ENCODE measurements at regions not wholly inside any gene's neighbourhood (a gene's known extent, or its start where the extent isn't known, plus 50 kb on each side); places are given as distances from the start of the nearest gene placed in this dataset.

DNA sequence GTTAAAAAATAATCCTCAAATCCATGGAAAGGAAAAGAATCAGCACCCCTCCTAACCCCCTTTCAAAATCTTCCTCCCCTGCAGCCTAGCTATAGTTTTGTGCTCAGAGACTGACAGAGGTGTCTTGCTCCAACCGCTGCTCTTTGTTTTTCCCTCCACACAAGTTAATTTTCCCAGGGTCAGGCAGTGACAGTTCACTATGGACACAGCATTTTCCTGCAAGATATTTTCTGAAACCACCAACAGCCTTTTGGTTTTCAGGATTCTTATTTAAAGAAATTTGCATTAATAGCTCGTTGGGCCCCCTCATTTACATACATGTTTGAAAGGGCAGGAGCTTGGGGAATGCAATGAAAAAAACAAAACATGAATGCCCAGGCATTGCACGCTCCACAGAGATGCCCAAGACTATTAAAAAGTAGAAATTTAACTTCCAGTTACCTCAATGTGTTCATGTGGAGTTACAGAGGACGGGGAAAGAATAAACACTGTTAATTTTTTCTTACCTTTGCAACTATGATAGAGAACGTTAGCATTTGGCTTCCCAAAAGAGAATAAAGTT lies 71.4 kb upstream of the CXCR4 start:
- TF ChIP-seq, protein P1, sequence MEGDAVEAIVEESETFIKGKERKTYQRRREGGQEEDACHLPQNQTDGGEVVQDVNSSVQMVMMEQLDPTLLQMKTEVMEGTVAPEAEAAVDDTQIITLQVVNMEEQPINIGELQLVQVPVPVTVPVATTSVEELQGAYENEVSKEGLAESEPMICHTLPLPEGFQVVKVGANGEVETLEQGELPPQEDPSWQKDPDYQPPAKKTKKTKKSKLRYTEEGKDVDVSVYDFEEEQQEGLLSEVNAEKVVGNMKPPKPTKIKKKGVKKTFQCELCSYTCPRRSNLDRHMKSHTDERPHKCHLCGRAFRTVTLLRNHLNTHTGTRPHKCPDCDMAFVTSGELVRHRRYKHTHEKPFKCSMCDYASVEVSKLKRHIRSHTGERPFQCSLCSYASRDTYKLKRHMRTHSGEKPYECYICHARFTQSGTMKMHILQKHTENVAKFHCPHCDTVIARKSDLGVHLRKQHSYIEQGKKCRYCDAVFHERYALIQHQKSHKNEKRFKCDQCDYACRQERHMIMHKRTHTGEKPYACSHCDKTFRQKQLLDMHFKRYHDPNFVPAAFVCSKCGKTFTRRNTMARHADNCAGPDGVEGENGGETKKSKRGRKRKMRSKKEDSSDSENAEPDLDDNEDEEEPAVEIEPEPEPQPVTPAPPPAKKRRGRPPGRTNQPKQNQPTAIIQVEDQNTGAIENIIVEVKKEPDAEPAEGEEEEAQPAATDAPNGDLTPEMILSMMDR (IDR thresholded peaks at IDR 0.05; ENCODE audit: unreplicated experiment in 3 of 3): no peak
- H3K9me3 Mint-ChIP-seq: no peaks in the 10 kb centered on the region
- peaks cover 6% of the 10 kb centered on the region for H3K4me1 Mint-ChIP-seq
- H3K27ac Mint-ChIP-seq: peak overlapping the region; percentile 86 to 94 (median 90)
- H3K4me3 Mint-ChIP-seq: no peak overlapping the region
- no peaks in the 10 kb centered on the region for H3K27me3 Mint-ChIP-seq (ENCODE audit: low read depth)
- H3K36me3 Mint-ChIP-seq (ENCODE audit: low read depth): no peaks in the 10 kb centered on the region

DNA sequence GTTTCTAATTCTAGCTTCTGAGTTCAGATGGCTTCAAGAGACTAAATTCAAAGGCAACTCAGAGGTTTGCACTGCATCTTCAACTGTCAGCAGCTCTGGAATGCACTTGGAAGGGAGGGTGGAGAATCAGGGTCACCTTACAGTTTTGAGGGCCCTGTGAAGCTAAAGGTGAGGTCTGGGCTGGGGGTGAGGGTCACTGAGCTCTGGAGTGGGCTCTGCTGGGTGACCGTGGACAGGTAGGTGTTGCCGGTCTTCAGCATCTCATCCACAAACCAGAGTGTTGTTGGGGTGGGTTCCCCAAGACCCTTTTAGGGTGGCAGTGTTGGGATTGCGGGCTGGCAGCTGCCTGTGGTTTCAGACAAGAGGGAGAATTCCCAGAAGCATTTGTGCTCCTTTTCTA lies 70.1 kb upstream of the CXCR4 start:
- Mint-ChIP-seq H3K4me1 (peaks cover 6% of the 10 kb centered on the region), H3K9me3 (no peaks in the 10 kb centered on the region), H3K36me3 (ENCODE audit: low read depth) (no peaks in the 10 kb centered on the region), H3K4me3 (no peak overlapping the region), H3K27ac (peak overlapping the region in 2 of 3 experiments; percentile 90 to 94), H3K27me3 (ENCODE audit: low read depth) (peaks cover 4% of the 10 kb centered on the region)
- TF ChIP-seq, protein P1 (IDR thresholded peaks at IDR 0.05; ENCODE audit: unreplicated experiment in 3 of 3): no peak

DNA sequence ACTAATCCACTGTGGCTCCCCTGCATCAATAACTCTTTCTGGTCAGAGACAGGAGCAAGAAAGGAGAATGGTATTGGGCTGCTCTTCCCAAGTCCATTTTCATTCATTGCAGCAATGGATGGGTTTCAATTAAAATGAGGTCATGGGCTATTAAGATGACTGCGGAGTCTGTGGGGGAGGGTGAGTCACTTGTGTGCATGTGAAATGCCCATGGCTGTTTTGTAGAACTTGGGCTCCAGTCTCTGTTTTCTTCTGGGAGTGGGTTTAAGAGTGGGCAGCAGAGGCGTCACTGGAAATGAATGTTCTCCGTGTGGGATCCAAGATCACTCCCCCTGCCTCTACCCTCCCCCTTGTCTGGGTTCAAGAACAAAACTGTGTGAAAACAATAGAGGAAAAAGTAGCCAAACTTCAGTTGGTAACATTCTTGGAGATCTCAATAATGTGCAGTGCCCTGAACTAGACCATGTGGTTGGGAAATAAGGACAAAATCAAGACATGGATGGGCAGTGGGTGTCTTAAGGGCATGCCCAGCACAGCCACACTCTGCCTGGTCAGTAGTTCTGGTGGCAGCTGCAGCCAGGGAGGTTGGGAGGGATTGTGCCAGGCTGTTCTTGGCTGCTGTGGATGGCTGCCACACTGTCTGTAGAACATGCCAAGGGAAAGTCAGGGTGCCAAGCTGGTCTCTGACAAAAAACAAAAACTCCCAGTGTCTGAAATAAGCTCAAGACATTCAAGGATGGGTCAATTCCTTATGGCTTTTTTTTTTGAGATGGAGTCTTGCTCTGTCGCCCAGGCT lies 68.2 kb upstream of the CXCR4 start:
- TF ChIP-seq, protein P1 (IDR thresholded peaks at IDR 0.05; ENCODE audit: unreplicated experiment in 3 of 3): no peak
- no peaks in the 10 kb centered on the region for H3K36me3 Mint-ChIP-seq (ENCODE audit: low read depth)
- H3K4me3 Mint-ChIP-seq: no peak overlapping the region
- H3K4me1 Mint-ChIP-seq: peaks cover 6% of the 10 kb centered on the region
- H3K27ac Mint-ChIP-seq: no peak overlapping the region
- no peaks in the 10 kb centered on the region for H3K9me3 Mint-ChIP-seq
- peaks cover 4% of the 10 kb centered on the region for H3K27me3 Mint-ChIP-seq (ENCODE audit: low read depth)

DNA sequence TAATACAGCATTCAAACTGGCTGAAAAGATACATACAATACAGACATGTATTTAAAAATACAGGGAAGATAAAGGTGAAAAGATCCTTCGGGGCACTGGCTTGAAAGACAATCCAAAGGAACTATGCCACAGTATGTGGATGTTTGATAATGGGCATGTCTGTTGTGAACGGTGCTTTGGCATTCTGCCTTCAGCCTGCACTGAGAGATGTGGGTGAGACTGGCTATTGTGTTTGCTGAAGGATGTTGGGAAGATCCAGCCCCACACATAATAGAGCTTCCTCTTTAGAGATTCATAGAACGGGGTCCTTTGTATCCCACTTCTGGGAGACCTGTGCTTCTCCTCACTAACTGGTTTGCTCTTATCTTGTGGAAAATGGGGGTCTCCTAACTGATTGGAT lies 65.1 kb upstream of the CXCR4 start:
- Mint-ChIP-seq H3K4me3 (no peak overlapping the region), H3K9me3 (peaks cover 3% of the 10 kb centered on the region), H3K36me3 (ENCODE audit: low read depth) (no peaks in the 10 kb centered on the region), H3K27me3 (ENCODE audit: low read depth) (peaks cover 4% of the 10 kb centered on the region), H3K27ac (no peak overlapping the region), H3K4me1 (no peaks in the 10 kb centered on the region)
- TF ChIP-seq, protein P1 (IDR thresholded peaks at IDR 0.05; ENCODE audit: unreplicated experiment in 3 of 3): no peak

DNA sequence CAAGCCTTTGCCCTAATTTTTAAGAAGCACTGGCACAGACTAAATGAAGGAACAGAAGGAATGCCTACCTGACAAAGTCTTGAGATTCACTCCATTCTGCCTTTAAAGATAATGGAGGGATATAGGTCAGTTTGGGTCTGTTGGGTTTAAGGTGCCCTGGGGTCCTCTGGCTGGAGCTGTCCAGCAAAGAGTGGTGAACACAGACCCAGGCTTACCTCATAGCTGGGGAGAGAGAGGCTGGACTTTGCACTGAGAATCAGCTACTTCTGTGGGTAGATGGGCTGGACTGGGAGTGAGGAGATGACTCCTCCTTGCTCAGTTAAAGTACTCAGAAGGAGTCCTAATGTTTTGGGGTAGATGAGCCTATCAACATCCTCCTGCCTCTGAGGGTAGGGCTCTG lies 64.4 kb upstream of the CXCR4 start:
- TF ChIP-seq, protein P1 (IDR thresholded peaks at IDR 0.05; ENCODE audit: unreplicated experiment in 3 of 3): no peak
- Mint-ChIP-seq H3K9me3 (peaks cover 3% of the 10 kb centered on the region), H3K4me3 (no peak overlapping the region), H3K27me3 (ENCODE audit: low read depth) (peaks cover 4% of the 10 kb centered on the region), H3K4me1 (no peaks in the 10 kb centered on the region), H3K27ac (no peak overlapping the region), H3K36me3 (ENCODE audit: low read depth) (no peaks in the 10 kb centered on the region)

DNA sequence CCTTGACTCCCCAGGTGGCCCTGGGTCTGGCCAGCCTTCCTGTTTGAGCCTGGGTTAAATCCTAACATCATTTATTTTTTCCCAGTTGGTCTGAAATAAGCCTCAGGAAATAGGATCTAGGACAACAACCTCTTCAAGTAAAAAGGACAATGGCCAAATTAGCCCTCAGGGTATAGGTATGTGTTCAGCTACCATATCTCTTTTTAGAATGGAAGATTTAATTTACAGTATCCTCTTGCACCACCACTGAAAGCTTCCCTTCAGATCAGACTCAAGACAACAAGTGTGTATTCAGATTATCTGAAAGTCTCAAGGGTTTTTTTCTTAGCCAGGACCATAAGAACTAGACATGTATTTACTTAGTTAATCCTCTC lies 61.6 kb upstream of the CXCR4 start:
- Mint-ChIP-seq H3K27me3 (ENCODE audit: low read depth) (peaks cover 4% of the 10 kb centered on the region), H3K36me3 (ENCODE audit: low read depth) (no peaks in the 10 kb centered on the region), H3K4me3 (no peak overlapping the region), H3K27ac (no peak overlapping the region), H3K4me1 (no peaks in the 10 kb centered on the region), H3K9me3 (peaks cover 3% of the 10 kb centered on the region)
- TF ChIP-seq, protein P1 (IDR thresholded peaks at IDR 0.05; ENCODE audit: unreplicated experiment in 3 of 3): no peak

Data from nephron (organoid).